ENCODE measurements at regions not wholly inside any gene's neighbourhood (a gene's known extent, or its start where the extent isn't known, plus 50 kb on each side); places are given as distances from the start of the nearest gene placed in this dataset.

GRCh38 chr21:35510957-35511695 is 462.0 kb upstream of the RUNX1 start:
- peaks cover 3 to 13% of the 10 kb centered on the region in 2 donors for H3K4me1 ChIP-seq (ENCODE audit: control insufficient read depth in 1 of 2, insufficient read depth in 2 of 2, low read length in 2 of 2)
- no peaks in the 10 kb centered on the region for H3K27me3 ChIP-seq (ENCODE audit: low read depth, low read length)
- no peak overlapping the region for H3K27ac ChIP-seq (ENCODE audit: low read length)
- H3K4me3 ChIP-seq (ENCODE audit: low read depth in 1 of 2, low read length in 2 of 2): no peak overlapping the region
- no peaks in the 10 kb centered on the region for H3K36me3 ChIP-seq (ENCODE audit: control insufficient read depth in 1 of 2, insufficient read depth in 2 of 2, low read length in 2 of 2)
- no peaks in the 10 kb centered on the region for H3K9me3 ChIP-seq (ENCODE audit: control insufficient read depth in 1 of 2, low read length in 2 of 2)

GRCh38 chr21:35510294-35510693 is 461.2 kb upstream of the RUNX1 start:
- Histone ChIP-seq H3K4me1 (ENCODE audit: control insufficient read depth in 1 of 2, insufficient read depth in 2 of 2, low read length in 2 of 2) (peaks cover 4 to 19% of the 10 kb centered on the region in 2 donors), H3K4me3 (ENCODE audit: low read depth in 1 of 2, low read length in 2 of 2) (no peak overlapping the region), H3K36me3 (ENCODE audit: control insufficient read depth in 1 of 2, insufficient read depth in 2 of 2, low read length in 2 of 2) (no peaks in the 10 kb centered on the region), H3K27me3 (ENCODE audit: low read depth, low read length) (no peaks in the 10 kb centered on the region), H3K27ac (ENCODE audit: low read length) (no peak overlapping the region), H3K9me3 (ENCODE audit: control insufficient read depth in 1 of 2, low read length in 2 of 2) (no peaks in the 10 kb centered on the region)

GRCh38 chr21:35509001-35509704 is 460.1 kb upstream of the RUNX1 start:
- no peaks in the 10 kb centered on the region for H3K36me3 ChIP-seq (ENCODE audit: control insufficient read depth in 1 of 2, insufficient read depth in 2 of 2, low read length in 2 of 2)
- no peak overlapping the region for H3K4me3 ChIP-seq (ENCODE audit: low read depth in 1 of 2, low read length in 2 of 2)
- H3K27ac ChIP-seq (ENCODE audit: low read length): peak overlapping the region; percentile 4
- peaks cover 4 to 19% of the 10 kb centered on the region in 2 donors for H3K4me1 ChIP-seq (ENCODE audit: control insufficient read depth in 1 of 2, insufficient read depth in 2 of 2, low read length in 2 of 2)
- H3K9me3 ChIP-seq (ENCODE audit: control insufficient read depth in 1 of 2, low read length in 2 of 2): no peaks in the 10 kb centered on the region
- H3K27me3 ChIP-seq (ENCODE audit: low read depth, low read length): no peaks in the 10 kb centered on the region

GRCh38 chr21:35508139-35508888 is 459.2 kb upstream of the RUNX1 start:
- Histone ChIP-seq H3K27me3 (ENCODE audit: low read depth, low read length) (no peaks in the 10 kb centered on the region), H3K9me3 (ENCODE audit: control insufficient read depth in 1 of 2, low read length in 2 of 2) (no peaks in the 10 kb centered on the region), H3K27ac (ENCODE audit: low read length) (peak overlapping the region; percentile 4), H3K4me3 (ENCODE audit: low read depth in 1 of 2, low read length in 2 of 2) (no peak overlapping the region), H3K36me3 (ENCODE audit: control insufficient read depth in 1 of 2, insufficient read depth in 2 of 2, low read length in 2 of 2) (no peaks in the 10 kb centered on the region), H3K4me1 (ENCODE audit: control insufficient read depth in 1 of 2, insufficient read depth in 2 of 2, low read length in 2 of 2) (peaks cover 4 to 22% of the 10 kb centered on the region in 2 donors)

GRCh38 chr21:35507181-35507759 is 458.2 kb upstream of the RUNX1 start:
- H3K27me3 ChIP-seq (ENCODE audit: low read depth, low read length): no peaks in the 10 kb centered on the region
- H3K4me3 ChIP-seq (ENCODE audit: low read depth in 1 of 2, low read length in 2 of 2): no peak overlapping the region
- no peaks in the 10 kb centered on the region for H3K9me3 ChIP-seq (ENCODE audit: control insufficient read depth in 1 of 2, low read length in 2 of 2)
- H3K36me3 ChIP-seq (ENCODE audit: control insufficient read depth in 1 of 2, insufficient read depth in 2 of 2, low read length in 2 of 2): no peaks in the 10 kb centered on the region
- peaks cover 4 to 25% of the 10 kb centered on the region in 2 donors for H3K4me1 ChIP-seq (ENCODE audit: control insufficient read depth in 1 of 2, insufficient read depth in 2 of 2, low read length in 2 of 2)
- H3K27ac ChIP-seq (ENCODE audit: low read length): no peak overlapping the region

- H3K4me1 ChIP-seq (ENCODE audit: control insufficient read depth in 1 of 2, insufficient read depth in 2 of 2, low read length in 2 of 2): peaks cover 4 to 25% of the 10 kb centered on the region in 2 donors
- no peaks in the 10 kb centered on the region for H3K27me3 ChIP-seq (ENCODE audit: low read depth, low read length)
- H3K36me3 ChIP-seq (ENCODE audit: control insufficient read depth in 1 of 2, insufficient read depth in 2 of 2, low read length in 2 of 2): no peaks in the 10 kb centered on the region
- H3K4me3 ChIP-seq (ENCODE audit: low read depth in 1 of 2, low read length in 2 of 2): no peak overlapping the region
- H3K9me3 ChIP-seq (ENCODE audit: control insufficient read depth in 1 of 2, low read length in 2 of 2): no peaks in the 10 kb centered on the region
- no peak overlapping the region for H3K27ac ChIP-seq (ENCODE audit: low read length)
These were observed 457.7 kb upstream of the RUNX1 start for GRCh38 chr21:35506771-35507170.

- Histone ChIP-seq H3K36me3 (ENCODE audit: control insufficient read depth in 1 of 2, insufficient read depth in 2 of 2, low read length in 2 of 2) (no peaks in the 10 kb centered on the region), H3K4me3 (ENCODE audit: low read depth in 1 of 2, low read length in 2 of 2) (no peak overlapping the region), H3K27me3 (ENCODE audit: low read depth, low read length) (no peaks in the 10 kb centered on the region)
These were observed 457.2 kb upstream of the RUNX1 start for GRCh38 chr21:35506352-35506751.

GRCh38 chr21:35504951-35505466 is 455.9 kb upstream of the RUNX1 start:
- no peak overlapping the region for H3K27ac ChIP-seq (ENCODE audit: low read length)
- H3K4me1 ChIP-seq (ENCODE audit: control insufficient read depth in 1 of 2, insufficient read depth in 2 of 2, low read length in 2 of 2): peaks cover 4 to 25% of the 10 kb centered on the region in 2 donors
- H3K27me3 ChIP-seq (ENCODE audit: low read depth, low read length): no peaks in the 10 kb centered on the region

More at GRCh38 chr21:35506352-35506751, 457.2 kb upstream of the RUNX1 start:
- no peaks in the 10 kb centered on the region for H3K9me3 ChIP-seq (ENCODE audit: control insufficient read depth in 1 of 2, low read length in 2 of 2)
- no peak overlapping the region for H3K27ac ChIP-seq (ENCODE audit: low read length)
- H3K4me1 ChIP-seq (ENCODE audit: control insufficient read depth in 1 of 2, insufficient read depth in 2 of 2, low read length in 2 of 2): peaks cover 4 to 25% of the 10 kb centered on the region in 2 donors

GRCh38 chr21:35504277-35504676 is 455.2 kb upstream of the RUNX1 start:
- Histone ChIP-seq H3K36me3 (ENCODE audit: control insufficient read depth in 1 of 2, insufficient read depth in 2 of 2, low read length in 2 of 2) (no peaks in the 10 kb centered on the region), H3K9me3 (ENCODE audit: control insufficient read depth in 1 of 2, low read length in 2 of 2) (no peaks in the 10 kb centered on the region), H3K4me1 (ENCODE audit: control insufficient read depth in 1 of 2, insufficient read depth in 2 of 2, low read length in 2 of 2) (peaks cover 4 to 25% of the 10 kb centered on the region in 2 donors), H3K4me3 (ENCODE audit: low read depth in 1 of 2, low read length in 2 of 2) (no peak overlapping the region), H3K27ac (ENCODE audit: low read length) (no peak overlapping the region), H3K27me3 (ENCODE audit: low read depth, low read length) (no peaks in the 10 kb centered on the region)

More at GRCh38 chr21:35504951-35505466, 455.9 kb upstream of the RUNX1 start:
- Histone ChIP-seq H3K9me3 (ENCODE audit: control insufficient read depth in 1 of 2, low read length in 2 of 2) (no peaks in the 10 kb centered on the region), H3K36me3 (ENCODE audit: control insufficient read depth in 1 of 2, insufficient read depth in 2 of 2, low read length in 2 of 2) (no peaks in the 10 kb centered on the region), H3K4me3 (ENCODE audit: low read depth in 1 of 2, low read length in 2 of 2) (no peak overlapping the region)

GRCh38 chr21:35503671-35504070 is 454.6 kb upstream of the RUNX1 start:
- H3K4me3 ChIP-seq (ENCODE audit: low read depth in 1 of 2, low read length in 2 of 2): no peak overlapping the region
- H3K27me3 ChIP-seq (ENCODE audit: low read depth, low read length): no peaks in the 10 kb centered on the region
- no peaks in the 10 kb centered on the region for H3K9me3 ChIP-seq (ENCODE audit: control insufficient read depth in 1 of 2, low read length in 2 of 2)
- no peak overlapping the region for H3K27ac ChIP-seq (ENCODE audit: low read length)
- no peaks in the 10 kb centered on the region for H3K36me3 ChIP-seq (ENCODE audit: control insufficient read depth in 1 of 2, insufficient read depth in 2 of 2, low read length in 2 of 2)
- peaks cover 4 to 25% of the 10 kb centered on the region in 2 donors for H3K4me1 ChIP-seq (ENCODE audit: control insufficient read depth in 1 of 2, insufficient read depth in 2 of 2, low read length in 2 of 2)

GRCh38 chr21:35502821-35503220 is 453.7 kb upstream of the RUNX1 start:
- no peak overlapping the region for H3K27ac ChIP-seq (ENCODE audit: low read length)
- H3K4me1 ChIP-seq (ENCODE audit: control insufficient read depth in 1 of 2, insufficient read depth in 2 of 2, low read length in 2 of 2): peaks cover 4 to 25% of the 10 kb centered on the region in 2 donors
- no peaks in the 10 kb centered on the region for H3K9me3 ChIP-seq (ENCODE audit: control insufficient read depth in 1 of 2, low read length in 2 of 2)
- H3K36me3 ChIP-seq (ENCODE audit: control insufficient read depth in 1 of 2, insufficient read depth in 2 of 2, low read length in 2 of 2): no peaks in the 10 kb centered on the region
- no peaks in the 10 kb centered on the region for H3K27me3 ChIP-seq (ENCODE audit: low read depth, low read length)
- no peak overlapping the region for H3K4me3 ChIP-seq (ENCODE audit: low read depth in 1 of 2, low read length in 2 of 2)
